Colon (tissue), 2 donors: ENCODE measurements at regions not wholly inside any gene's neighbourhood (a gene's known extent, or its start where the extent isn't known, plus 50 kb on each side); places are given as distances from the start of the nearest gene placed in this dataset.
"Not testable (repeated sequence)": the region's sequence is repeated elsewhere in the genome, so short reads cannot be mapped to it uniquely, and the experiment has no call there.

Experiments used
- FAIRE-seq: peaks from 2 replicates; lab custom pipeline; 2012; peaks lifted over from hg19 to GRCh38; lab: Jason Lieb, UNC
- donor health status: control.
- donor health status: control.

- FAIRE-seq: no peak
Observed at GRCh38 chr9:73095425-73095824, 56.2 kb upstream of the ANXA1 start.

- FAIRE-seq: no peak
Observed at GRCh38 chr9:73093740-73094379, 57.8 kb upstream of the ANXA1 start.

- FAIRE-seq: no peak
Observed at GRCh38 chr9:73093016-73093739, 58.5 kb upstream of the ANXA1 start.

- FAIRE-seq: no peak
Observed at GRCh38 chr9:73091909-73092308, 59.8 kb upstream of the ANXA1 start.

- no peak for FAIRE-seq
Observed at GRCh38 chr9:73090214-73090613, 61.5 kb upstream of the ANXA1 start.

- FAIRE-seq: no peak
Observed at GRCh38 chr9:73089304-73089985, 62.2 kb upstream of the ANXA1 start.

- FAIRE-seq: not testable (repeated sequence)
Observed at GRCh38 chr9:73087876-73088275, 63.8 kb upstream of the ANXA1 start.

- FAIRE-seq: no peak
Observed at GRCh38 chr9:73083519-73083918, 68.1 kb upstream of the ANXA1 start.

- peak; percentile 38 for FAIRE-seq
Observed at GRCh38 chr9:73081979-73082657, 69.5 kb upstream of the ANXA1 start.

- FAIRE-seq: no peak
Observed at GRCh38 chr9:73080110-73080694, 71.5 kb upstream of the ANXA1 start.

- peak; percentile 83 for FAIRE-seq
Observed at GRCh38 chr9:73079326-73079725, 72.3 kb upstream of the ANXA1 start.

GRCh38 chr9:73077625-73078030 is 74.0 kb upstream of the ANXA1 start:
- no peak for FAIRE-seq

- FAIRE-seq: no peak
Observed at GRCh38 chr9:73076970-73077369, 74.7 kb upstream of the ANXA1 start.

- no peak for FAIRE-seq
Observed at GRCh38 chr9:73074176-73074708, 77.4 kb upstream of the ANXA1 start.

GRCh38 chr9:73073337-73074175 is 78.1 kb upstream of the ANXA1 start:
- FAIRE-seq: no peak

- no peak for FAIRE-seq
Observed at GRCh38 chr9:73067074-73067473, 84.6 kb upstream of the ANXA1 start.

- no peak for FAIRE-seq
Observed at GRCh38 chr9:73065439-73065838, 86.2 kb upstream of the ANXA1 start.

- FAIRE-seq: no peak
Observed at GRCh38 chr9:73064315-73064714, 87.3 kb upstream of the ANXA1 start.

GRCh38 chr9:73061146-73061545 is 90.5 kb upstream of the ANXA1 start:
- FAIRE-seq: no peak

- FAIRE-seq: no peak
Observed at GRCh38 chr9:73059247-73059646, 92.4 kb upstream of the ANXA1 start.

- no peak for FAIRE-seq
Observed at GRCh38 chr9:73056245-73056644, 95.4 kb upstream of the ANXA1 start.
